H1 (cell line): ENCODE measurements at regions not wholly inside any gene's neighbourhood (a gene's known extent, or its start where the extent isn't known, plus 50 kb on each side); places are given as distances from the start of the nearest gene placed in this dataset.

Source experiments
- CTCF ChIA-PET: fragments of 300-600 bp; sonication (Branson Sonifier 250); formaldehyde crosslinking; loops from one replicate; lab custom pipeline; 2021; ENCODE audit not compliant: partially characterized antibody; lab: Charles Lee
- POLR2A ChIA-PET: fragments of 300-600 bp; sonication (Branson Sonifier 250); formaldehyde crosslinking; loops from one replicate; lab custom pipeline; 2021; ENCODE audit warnings: inconsistent platforms; ENCODE audit not compliant: partially characterized antibody; lab: Charles Lee
- DNase-seq, 2 experiments: peaks; one replicate each; pipeline versions ENCODE4 v3.0.0 to v3.0.0-alpha.2; 2010 to 2022; ENCODE audit warnings: low spot score in 2 of 2, low read depth in 1 of 2, mixed read lengths in 1 of 2
- FAIRE-seq: peaks from 2 replicates; lab custom pipeline; 2011; peaks lifted over from hg19 to GRCh38; lab: Jason Lieb, UNC
- H2AFZ ChIP-seq: 2 replicates; pipeline ENCODE4 v1.8.1; 2012; ENCODE audit warnings: low read length, inconsistent platforms
- H2AK5ac ChIP-seq: 2 replicates; pipeline ENCODE4 v1.6.1; 2013; ENCODE audit warnings: low read depth, low read length
- H2BK120ac ChIP-seq: replicated peaks from 2 replicates; pipeline ENCODE3; 2013; ENCODE audit warnings: low read depth, low read length, inconsistent platforms
- H2BK12ac ChIP-seq: 2 replicates; pipeline ENCODE4 v1.6.1; 2013; ENCODE audit warnings: low read depth, low read length
- H2BK15ac ChIP-seq: 2 replicates; pipeline ENCODE4 v1.6.1; 2013; ENCODE audit warnings: low read length
- H2BK20ac ChIP-seq: 2 replicates; pipeline ENCODE4 v1.6.1; 2013; ENCODE audit warnings: low read length
- H2BK5ac ChIP-seq: 2 replicates; pipeline ENCODE4 v1.6.1; 2013; ENCODE audit warnings: low read depth, low read length
- H3K14ac ChIP-seq: 2 replicates; pipeline ENCODE4 v1.6.1; 2013; ENCODE audit warnings: inconsistent platforms; ENCODE audit not compliant: insufficient read length
- H3K18ac ChIP-seq: 2 replicates; pipeline ENCODE4 v1.6.1; 2013; ENCODE audit warnings: low read length; ENCODE audit errors: extremely low read depth
- H3K23ac ChIP-seq: 2 replicates; pipeline ENCODE4 v1.6.1; 2013; ENCODE audit warnings: inconsistent platforms; ENCODE audit not compliant: insufficient read length
- H3K23me2 ChIP-seq: 2 replicates; pipeline ENCODE4 v1.6.1; 2013; ENCODE audit warnings: low read depth, low read length
- H3K27ac ChIP-seq: 2 replicates; pipeline ENCODE4 v1.6.1; 2011; ENCODE audit warnings: low read depth, low read length, inconsistent platforms
- H3K27me3 ChIP-seq, 4 experiments: replicated peaks in 1 of 4; 1 replicate in 1 of 4; 2 replicates in 3 of 4; pipeline versions ENCODE4 v1.6.1 to v1.8.1; 2011 to 2013; ENCODE audit warnings: low read length in 3 of 4, mild to moderate bottlenecking in 3 of 4, inconsistent platforms in 2 of 4, mixed read lengths in 2 of 4, moderate library complexity in 1 of 4; ENCODE audit not compliant: control insufficient read depth in 3 of 4, insufficient read depth in 3 of 4; ENCODE audit errors: extremely low read depth in 1 of 4
- H3K36me3 ChIP-seq, 4 experiments: 2 replicates each; pipeline versions ENCODE4 v1.6.1 to v1.8.1; 2011 to 2013; ENCODE audit warnings: mild to moderate bottlenecking in 4 of 4, low read length in 3 of 4, moderate library complexity in 2 of 4, control low read depth in 1 of 4, inconsistent platforms in 1 of 4; ENCODE audit not compliant: insufficient read depth in 4 of 4, control insufficient read depth in 2 of 4
- H3K4ac ChIP-seq: replicated peaks from 2 replicates; pipeline ENCODE3; 2013; ENCODE audit warnings: low read length, low read depth, mixed read lengths, inconsistent platforms; ENCODE audit not compliant: insufficient read length
- H3K4me1 ChIP-seq, 4 experiments: replicated peaks in 1 of 4; 1 replicate in 1 of 4; 2 replicates in 3 of 4; pipeline versions ENCODE4 v1.6.1 to v1.8.1; 2011 to 2013; ENCODE audit warnings: low read length in 3 of 4, inconsistent platforms in 2 of 4, mixed read lengths in 1 of 4; ENCODE audit not compliant: insufficient read depth in 4 of 4, control insufficient read depth in 3 of 4
- H3K4me2 ChIP-seq, 2 experiments: 2 replicates each; pipeline versions ENCODE4 v1.6.1 to v1.8.1; 2011 to 2013; ENCODE audit warnings: low read depth in 2 of 2, low read length in 2 of 2, control low read depth in 1 of 2, inconsistent platforms in 1 of 2, mild to moderate bottlenecking in 1 of 2; ENCODE audit not compliant: insufficient read depth in 1 of 2
- H3K4me3 ChIP-seq, 4 experiments: fragments of 200-600, 300-600 bp in 1 of 4; sonication (generic), shearing (Covaris generic), sonication (Bioruptor Twin) in 1 of 4; 2 replicates each; pipeline versions ENCODE4 v1.5.1 to v1.8.1; 2011 to 2016; ENCODE audit warnings: low read length in 4 of 4, low read depth in 3 of 4, control low read depth in 2 of 4, inconsistent platforms in 2 of 4, mild to moderate bottlenecking in 2 of 4, mixed read lengths in 1 of 4, moderate library complexity in 1 of 4; ENCODE audit not compliant: insufficient read depth in 2 of 4; ENCODE audit errors: extremely low read depth in 1 of 4
- H3K56ac ChIP-seq: replicated peaks from 2 replicates; pipeline ENCODE3; 2013; ENCODE audit warnings: low read depth, mild to moderate bottlenecking, mixed read lengths, low read length, inconsistent platforms; ENCODE audit not compliant: insufficient read length
- H3K79me1 ChIP-seq: 2 replicates; pipeline ENCODE4 v1.6.1; 2013; ENCODE audit warnings: low read depth, low read length, control low read depth
- H3K79me2 ChIP-seq, 2 experiments: 2 replicates each; pipeline versions ENCODE4 v1.6.1 to v1.8.1; 2012 to 2013; ENCODE audit warnings: low read length in 2 of 2, mild to moderate bottlenecking in 2 of 2, inconsistent platforms in 1 of 2; ENCODE audit not compliant: insufficient read depth in 2 of 2, control insufficient read depth in 1 of 2
- H3K9ac ChIP-seq, 4 experiments: replicated peaks in 1 of 4; 1 replicate in 1 of 4; 2 replicates in 3 of 4; pipeline versions ENCODE4 v1.6.1 to v1.8.1; 2011 to 2013; ENCODE audit warnings: low read depth in 3 of 4, low read length in 3 of 4, control low read depth in 2 of 4, mild to moderate bottlenecking in 2 of 4, moderate library complexity in 2 of 4, inconsistent platforms in 1 of 4; ENCODE audit errors: extremely low read depth in 1 of 4
- H3K9me3 ChIP-seq, 2 experiments: 2 replicates each; pipeline versions ENCODE4 v1.6.1 to v1.8.1; 2012 to 2013; ENCODE audit warnings: mild to moderate bottlenecking in 2 of 2, moderate library complexity in 2 of 2, control low read depth in 1 of 2, inconsistent platforms in 1 of 2, low read depth in 1 of 2, low read length in 1 of 2, mixed read lengths in 1 of 2; ENCODE audit not compliant: insufficient read depth in 2 of 2
- H4K20me1 ChIP-seq, 2 experiments: replicated peaks in 1 of 2; 2 replicates each; pipeline versions ENCODE3 to v1.8.1; 2011 to 2013; ENCODE audit warnings: inconsistent platforms in 2 of 2, low read length in 2 of 2, mild to moderate bottlenecking in 1 of 2; ENCODE audit not compliant: insufficient read depth in 2 of 2, control insufficient read depth in 1 of 2
- H4K5ac ChIP-seq: 2 replicates; pipeline ENCODE4 v1.6.1; 2013; ENCODE audit warnings: low read length, low read depth, mixed read lengths, inconsistent platforms; ENCODE audit not compliant: insufficient read length
- H4K8ac ChIP-seq: 2 replicates; pipeline ENCODE4 v1.8.0; 2013; ENCODE audit warnings: mild to moderate bottlenecking, moderate library complexity, low read length, inconsistent platforms; ENCODE audit not compliant: insufficient read depth; ENCODE audit errors: extremely low read depth
- H4K91ac ChIP-seq: replicated peaks from 2 replicates; pipeline ENCODE3; 2013; ENCODE audit warnings: low read length, mixed read lengths, inconsistent platforms; ENCODE audit not compliant: insufficient read length
- CHD2 ChIP-seq: IDR thresholded peaks from 2 replicates; pipeline ENCODE4 v1.6.1; 2012; ENCODE audit warnings: low read length, improper control_type of control experiment
- EP300 ChIP-seq, 2 experiments: IDR thresholded peaks; 1 replicate in 1 of 2; 2 replicates in 1 of 2; pipeline ENCODE4 v1.6.1; 2011 to 2012; ENCODE audit warnings: low read depth in 2 of 2, low read length in 2 of 2, mild to moderate bottlenecking in 2 of 2, borderline replicate concordance in 1 of 2, inconsistent platforms in 1 of 2, moderate library complexity in 1 of 2
- HDAC2 ChIP-seq, 2 experiments: fragments of 300-600 bp in 1 of 2; sonication (generic) in 1 of 2; IDR thresholded peaks; 2 replicates each; pipeline ENCODE4 v1.6.1; 2011 to 2012; ENCODE audit warnings: low read depth in 2 of 2, low read length in 2 of 2, mild to moderate bottlenecking in 2 of 2, moderate library complexity in 2 of 2, borderline replicate concordance in 1 of 2, inconsistent platforms in 1 of 2
- WGBS, 2 experiments: shearing (Covaris generic) in 1 of 2; methylation state at CpG; one replicate each; pipeline versions ENCODE4 v1.1.6 to v1.1.7; 2013 to 2015; ENCODE audit warnings: low lambda C conversion rate in 2 of 2, mixed read lengths in 2 of 2, inconsistent platforms in 1 of 2, low coverage in 1 of 2, missing lambda C conversion rate in 1 of 2; ENCODE audit not compliant: insufficient replicate concordance in 2 of 2, insufficient coverage in 1 of 2, insufficient read length in 1 of 2; ENCODE audit errors: extremely low coverage in 1 of 2, missing lambda C conversion rate in 1 of 2; 5-methylcytosine and 5-hydroxymethylcytosine counted together

DNA sequence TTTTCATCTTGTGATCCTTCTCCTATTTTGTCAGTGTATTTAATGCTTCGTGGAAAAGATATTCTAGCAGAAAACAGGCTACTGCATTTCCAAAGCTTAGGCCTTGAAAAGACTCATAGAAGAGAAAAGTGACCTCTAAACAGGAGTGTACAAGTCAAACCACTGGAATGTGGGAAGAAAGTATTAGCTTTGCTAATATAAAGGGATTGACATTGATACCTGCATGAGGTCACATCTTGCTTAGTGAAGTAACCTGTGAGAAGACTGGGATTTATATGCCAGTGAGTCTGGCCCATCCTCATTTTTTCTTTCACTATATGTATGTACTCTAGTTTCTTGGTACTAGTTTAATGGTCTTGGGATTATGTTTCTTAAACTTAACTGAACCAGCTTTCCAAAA, 132.9 kb upstream of the TMC3 start:
- Histone ChIP-seq H3K27me3 (no peaks in the 10 kb centered on the region), H2BK15ac (no peak overlapping the region), H2BK5ac (no peak overlapping the region), H3K56ac (no peak overlapping the region), H3K4me2 (no peak overlapping the region), H2BK120ac (no peak overlapping the region), H3K14ac (no peak overlapping the region), H3K18ac (no peak overlapping the region), H3K79me1 (no peaks in the 10 kb centered on the region), H3K9me3 (no peaks in the 10 kb centered on the region), H3K9ac (no peak overlapping the region), H3K23ac (no peak overlapping the region), H3K23me2 (peaks cover 2% of the 10 kb centered on the region; the same call in 1 of the 2 replicates), H3K27ac (no peak overlapping the region), H4K20me1 (no peaks in the 10 kb centered on the region), H3K4me1 (no peaks in the 10 kb centered on the region), H3K79me2 (no peaks in the 10 kb centered on the region), H3K36me3 (no peaks in the 10 kb centered on the region), H3K4ac (no peak overlapping the region), H4K8ac (no peak overlapping the region), H2AFZ (no peak overlapping the region), H2BK20ac (no peak overlapping the region), H2AK5ac (no peak overlapping the region), H4K5ac (no peak overlapping the region), H2BK12ac (no peak overlapping the region), H4K91ac (no peak overlapping the region), H3K4me3 (no peak overlapping the region)
- no peak for DNase-seq
- no peak for TF ChIP-seq CHD2
- no peak for TF ChIP-seq HDAC2 (IDR thresholded peaks at IDR 0.05; ENCODE audit: borderline replicate concordance in 1 of 2, low read depth in 2 of 2, low read length in 2 of 2)
- TF ChIP-seq EP300 (IDR thresholded peaks at IDR 0.05; ENCODE audit: borderline replicate concordance in 1 of 2, low read depth in 2 of 2, low read length in 2 of 2), result no peak
- no peak for FAIRE-seq
- ChIA-PET CTCF (interaction anchor here (1.1 kb wide), 1 partner anchor 107 kb away, joined by 3 read pairs; no protein-coding TSS in a partner anchor), POLR2A (no interaction called here)
- WGBS, 2 experiments, result 94% methylated on average over 1 of the region's 1 CpG; no CpG with 5 or more reads in 1 of the 2 experiments
